GM12878 (cell line): ENCODE measurements at regions not wholly inside any gene's neighbourhood (a gene's known extent, or its start where the extent isn't known, plus 50 kb on each side); places are given as distances from the start of the nearest gene placed in this dataset.
"Not testable (repeated sequence)": the region's sequence is repeated elsewhere in the genome, so short reads cannot be mapped to it uniquely, and the experiment has no call there.

Source experiments
- ATAC-seq: fragments of 200-7000 bp; cut with Tn5 transposase; 3 replicates; pipeline ENCODE4 v1.9.1; 2020; ENCODE audit warnings: mild to moderate bottlenecking, moderate library complexity
- BruUV-seq: library from RNA; stranded (reverse); fragments of 400-500 nt; replicated peaks from 2 replicates; lab custom pipeline; 2021; lab: Mats Ljungman, UMichigan
- CTCF ChIA-PET: fragments of 300-600 bp; sonication (Branson Sonifier 250); formaldehyde crosslinking; extraction: SDS; loops from one replicate; lab custom pipeline; 2021; ENCODE audit warnings: inconsistent platforms; lab: Yijun Ruan, JAX
- POLR2A ChIA-PET: fragments of 350-600 bp; formaldehyde crosslinking; extraction: SDS; loops from one replicate; lab custom pipeline; 2021; ENCODE audit warnings: inconsistent platforms; lab: Charles Lee
- RAD21 ChIA-PET: fragments of 300-600 bp; sonication (Branson Sonifier 250); formaldehyde crosslinking; loops from one replicate; lab custom pipeline; 2023; ENCODE audit warnings: antibody characterized with exemption; ENCODE audit not compliant: unreplicated experiment; lab: Charles Lee
- SMC1A ChIA-PET: fragments of 300-600 bp; sonication (Branson Sonifier 250); formaldehyde crosslinking; loops from one replicate; lab custom pipeline; 2023; ENCODE audit not compliant: unreplicated experiment, uncharacterized antibody; lab: Charles Lee
- DNase-seq: peaks from one replicate; pipeline ENCODE4 v3.0.0-alpha.2; 2011; ENCODE audit warnings: low read depth, low spot score
- FAIRE-seq: peaks from 3 replicates; lab custom pipeline; 2011; peaks lifted over from hg19 to GRCh38; lab: Jason Lieb, UNC
- H2AFZ ChIP-seq: 2 replicates; pipeline ENCODE4 v1.6.0; 2011; ENCODE audit warnings: low read depth, low read length, control low read depth; ENCODE audit not compliant: control insufficient read depth
- H3K27ac ChIP-seq: 2 replicates; pipeline ENCODE4 v1.5.1; 2011; ENCODE audit warnings: control low read depth; ENCODE audit not compliant: control insufficient read depth, insufficient read depth
- H3K27me3 ChIP-seq, 2 experiments: replicated peaks in 1 of 2; 2 replicates each; pipeline versions ENCODE4 v1.6.0 to v1.6.1; 2011; ENCODE audit warnings: low read length in 1 of 2; ENCODE audit not compliant: control insufficient read depth in 2 of 2, insufficient read depth in 2 of 2
- H3K36me3 ChIP-seq, 2 experiments: 2 replicates each; pipeline ENCODE4 v1.5.1; 2011; ENCODE audit warnings: low read length in 1 of 2; ENCODE audit not compliant: control insufficient read depth in 2 of 2, insufficient read depth in 2 of 2
- H3K4me1 ChIP-seq: 2 replicates; pipeline ENCODE4 v1.6.1; 2011; ENCODE audit warnings: mild to moderate bottlenecking, low read length, moderate library complexity, mixed read lengths; ENCODE audit not compliant: control insufficient read depth, insufficient read depth
- H3K4me2 ChIP-seq: 2 replicates; pipeline ENCODE4 v1.6.0; 2011; ENCODE audit warnings: control low read depth; ENCODE audit not compliant: control insufficient read depth, insufficient read depth
- H3K4me3 ChIP-seq: fragments of 200-600 bp; sonication (generic); 2 replicates; pipeline ENCODE4 v1.5.1; 2016
- H3K79me2 ChIP-seq: 2 replicates; pipeline ENCODE4 v1.6.0; 2011; ENCODE audit warnings: low read length; ENCODE audit not compliant: control insufficient read depth, insufficient read depth
- H3K9ac ChIP-seq: 2 replicates; pipeline ENCODE4 v1.8.0; 2011; ENCODE audit warnings: low read length, control low read depth, mixed read lengths; ENCODE audit not compliant: control insufficient read depth, insufficient read depth
- H3K9me3 ChIP-seq: replicated peaks from 3 replicates; pipeline ENCODE4 v1.5.1; 2011; ENCODE audit warnings: mild to moderate bottlenecking, low read length; ENCODE audit not compliant: control insufficient read depth, insufficient read depth
- H4K20me1 ChIP-seq: 2 replicates; pipeline ENCODE4 v1.6.0; 2011; ENCODE audit not compliant: control insufficient read depth, insufficient read depth
- DPF2 ChIP-seq: fragments of 450-650 bp; IDR thresholded peaks from 2 replicates; pipeline ENCODE4 v1.6.1; 2017; ENCODE audit warnings: mild to moderate bottlenecking
- E2F4 ChIP-seq: IDR thresholded peaks from 2 replicates; pipeline ENCODE4 v1.6.1; 2012; ENCODE audit warnings: low read depth, low read length, improper control_type of control experiment
- FOS ChIP-seq: IDR thresholded peaks from 3 replicates; pipeline ENCODE4 v1.6.1; 2011; ENCODE audit warnings: borderline replicate concordance; ENCODE audit not compliant: insufficient read length; ENCODE audit errors: extremely low read depth
- POLR2A ChIP-seq: IDR thresholded peaks from 2 replicates; pipeline ENCODE4 v1.6.1; 2011; ENCODE audit warnings: low read depth, mild to moderate bottlenecking, low read length
- RAD21 ChIP-seq: IDR thresholded peaks from 2 replicates; pipeline ENCODE4 v1.6.1; 2011; ENCODE audit warnings: mild to moderate bottlenecking, low read depth, low read length, moderate library complexity; ENCODE audit not compliant: insufficient read depth
- WGBS: methylation state at CpG from one replicate; pipeline ENCODE4 v1.1.6; 2016; ENCODE audit warnings: low lambda C conversion rate; ENCODE audit not compliant: insufficient replicate concordance, insufficient coverage; ENCODE audit errors: missing lambda C conversion rate; 5-methylcytosine and 5-hydroxymethylcytosine counted together
- in situ Hi-C: fragments of 300-500 bp; cut with MboI; formaldehyde crosslinking; loops from 9 replicates; pipeline ENCODE4 v1.14.3; 2018; ENCODE audit warnings: mixed read lengths
- intact Hi-C: fragments of 100-400 bp; cut with micrococcal nuclease; formaldehyde crosslinking; loops from one replicate; pipeline ENCODE4 v1.14.2; 2022; ENCODE audit not compliant: unreplicated experiment

GRCh38 chr14:105629886-105630215 lies 103.5 kb downstream of the TMEM121 start:
- ChIA-PET CTCF (no interaction called here), RAD21 (no interaction called here), SMC1A (no interaction called here), POLR2A (no interaction called here)
- no peak overlapping the region for H3K4me2 ChIP-seq
- H3K79me2 ChIP-seq: no peaks in the 10 kb centered on the region
- WGBS: 59% methylated on average over 3 of the region's 5 CpGs
- no peak overlapping the region for H3K4me3 ChIP-seq
- no peak for TF ChIP-seq POLR2A
- TF ChIP-seq DPF2: no peak
- no peak for TF ChIP-seq RAD21
- TF ChIP-seq E2F4: no peak
- no peak for TF ChIP-seq FOS
- no peaks in the 10 kb centered on the region for H4K20me1 ChIP-seq
- H2AFZ ChIP-seq: no peak overlapping the region
- no peaks in the 10 kb centered on the region for H3K36me3 ChIP-seq
- ATAC-seq (no peak), DNase-seq (no peak), FAIRE-seq (no peak)
- peaks cover 9% of the 10 kb centered on the region for H3K4me1 ChIP-seq
- in situ Hi-C loops: loop anchor here (5.0 kb wide), 1 partner anchor 78 kb away; no protein-coding TSS in a partner anchor
- BruUV-seq: no TSS peak
- no peaks in the 10 kb centered on the region; a peak in 1 of 4 replicates for H3K27me3 ChIP-seq
- no peak overlapping the region for H3K9ac ChIP-seq
- H3K27ac ChIP-seq: no peak overlapping the region
- intact Hi-C loops: loop anchor here (1.0 to 5.0 kb wide), 2 partner anchors 19 to 112 kb away; no protein-coding TSS in a partner anchor
- peaks cover 4% of the 10 kb centered on the region; the same call in 1 of the 3 replicates for H3K9me3 ChIP-seq

- H3K27ac ChIP-seq, H2AFZ ChIP-seq, FAIRE-seq, POLR2A ChIA-PET, H3K9ac ChIP-seq, H3K4me1 ChIP-seq, DNase-seq, H3K36me3 ChIP-seq, H3K4me2 ChIP-seq, SMC1A ChIA-PET, ATAC-seq, CTCF ChIA-PET, H3K4me3 ChIP-seq, H3K27me3 ChIP-seq, H3K9me3 ChIP-seq, H3K79me2 ChIP-seq, H4K20me1 ChIP-seq, BruUV-seq, RAD21 ChIA-PET: not testable (repeated sequence)
- in situ Hi-C loops (loop anchor here (5.0 kb wide), 1 partner anchor 78 kb away; no protein-coding TSS in a partner anchor), intact Hi-C loops (loop anchor here (1.0 kb wide), 1 partner anchor 19 kb away; no protein-coding TSS in a partner anchor)
- 92% methylated on average over 5 of the region's 8 CpGs for WGBS
Measured at GRCh38 chr14:105630293-105630934, 104.0 kb downstream of the TMEM121 start.

- H3K27me3 ChIP-seq, H3K4me3 ChIP-seq, H3K9me3 ChIP-seq, H2AFZ ChIP-seq, H3K9ac ChIP-seq, H3K36me3 ChIP-seq, FAIRE-seq, H3K4me2 ChIP-seq, DNase-seq, CTCF ChIA-PET, SMC1A ChIA-PET, H3K27ac ChIP-seq, POLR2A ChIA-PET, H3K79me2 ChIP-seq, BruUV-seq, RAD21 ChIA-PET, H4K20me1 ChIP-seq, ATAC-seq, H3K4me1 ChIP-seq: not testable (repeated sequence)
- in situ Hi-C loops: loop anchor here (5.0 kb wide), 1 partner anchor 79 kb away; no protein-coding TSS in a partner anchor
- intact Hi-C loops: loop anchor here (1.0 kb wide), 1 partner anchor 18 kb away; no protein-coding TSS in a partner anchor
- WGBS: 60% methylated on average over 19 of the region's 24 CpGs
Measured at GRCh38 chr14:105630935-105631779, 104.8 kb downstream of the TMEM121 start.
